A549 (cell line): ENCODE measurements at regions not wholly inside any gene's neighbourhood (a gene's known extent, or its start where the extent isn't known, plus 50 kb on each side); places are given as distances from the start of the nearest gene placed in this dataset.

Experiments used
- CBX8 ChIP-seq: fragments of 200-600 bp; sonication (generic); IDR thresholded peaks from 2 replicates; pipeline ENCODE4 v1.6.1; 2016
- CEBPB ChIP-seq, 2 experiments: fragments of >200 bp in 1 of 2; sonication (Bioruptor Twin) in 1 of 2; formaldehyde crosslinking in 1 of 2; IDR thresholded peaks; 2 replicates each; pipeline ENCODE4 v1.6.1; 2012 to 2016
- CHD4 ChIP-seq: fragments of 200-600 bp; sonication (generic); IDR thresholded peaks from 2 replicates; pipeline ENCODE4 v1.6.1; 2016; ENCODE audit warnings: antibody characterized with exemption, mild to moderate bottlenecking, borderline replicate concordance
- EP300 ChIP-seq, 2 experiments: fragments of >200 bp; sonication (Bioruptor Twin); formaldehyde crosslinking; IDR thresholded peaks; 2 replicates in 1 of 2; 3 replicates in 1 of 2; pipeline ENCODE4 v1.6.1; 2016 to 2017
- ESRRA ChIP-seq: fragments of 150-350 bp; IDR thresholded peaks from 2 replicates; pipeline ENCODE4 v1.6.1; 2014; ENCODE audit warnings: mild to moderate bottlenecking, low read length, borderline replicate concordance
- MAZ ChIP-seq: fragments of 150-350 bp; IDR thresholded peaks from 2 replicates; pipeline ENCODE4 v1.6.1; 2014; ENCODE audit warnings: antibody characterized with exemption, low read depth, low read length, borderline replicate concordance
- POLR2AphosphoS2 ChIP-seq: conservative IDR thresholded peaks from 2 replicates; pipeline ENCODE4 v1.6.1; 2012; ENCODE audit warnings: low read length, improper control_type of control experiment, inconsistent platforms
- RAD21 ChIP-seq, 2 experiments: fragments of >200 bp in 1 of 2; sonication (Bioruptor Twin) in 1 of 2; formaldehyde crosslinking in 1 of 2; IDR thresholded peaks in 1 of 2; conservative IDR thresholded peaks in 1 of 2; 2 replicates in 1 of 2; 3 replicates in 1 of 2; pipeline ENCODE4 v1.6.1; 2012 to 2018; ENCODE audit warnings: inconsistent platforms in 1 of 2
- RFX5 ChIP-seq: fragments of 450-650 bp; IDR thresholded peaks from 2 replicates; pipeline ENCODE4 v1.7.1; 2014; ENCODE audit warnings: antibody characterized with exemption, mild to moderate bottlenecking, moderate library complexity
- ZC3H11A ChIP-seq: fragments of 450-650 bp; IDR thresholded peaks from 2 replicates; pipeline ENCODE4 v1.6.1; 2014; ENCODE audit warnings: antibody characterized with exemption, mild to moderate bottlenecking
- TF ChIP-seq, protein P1 (sequence below): fragments of 200-600 bp; sonication (generic); IDR thresholded peaks from 2 replicates; pipeline ENCODE4 v1.6.1; 2016; ENCODE audit warnings: antibody characterized with exemption, mild to moderate bottlenecking, moderate library complexity
- TF ChIP-seq, protein P2 (sequence below): fragments of >200 bp; sonication (Bioruptor Twin); formaldehyde crosslinking; IDR thresholded peaks from 3 replicates; pipeline ENCODE4 v1.5.1; 2016
- TF ChIP-seq, protein P3 (sequence below): fragments of >200 bp; sonication (Bioruptor Twin); formaldehyde crosslinking; IDR thresholded peaks from 3 replicates; pipeline ENCODE4 v1.6.1; 2016

DNA sequence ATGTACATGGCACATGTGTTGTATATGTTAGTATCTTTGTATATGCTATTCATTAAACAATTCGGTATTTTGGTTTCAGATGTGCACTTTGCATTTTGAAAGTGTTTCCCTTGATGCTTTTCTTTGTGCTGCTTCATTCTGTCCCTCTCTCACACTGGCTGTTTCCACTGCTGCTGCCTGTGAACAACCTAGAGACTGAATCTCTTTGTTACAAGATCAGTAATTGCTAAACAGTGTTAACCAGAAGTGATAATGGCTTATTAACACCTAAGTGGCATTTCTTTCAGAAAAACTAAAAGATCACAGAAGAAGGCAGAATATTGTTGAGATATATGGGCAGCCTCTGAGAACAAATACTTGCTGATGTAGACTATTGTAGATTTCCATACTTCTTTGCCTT is 84.7 kb downstream of the KIF2B start:
- TF ChIP-seq, protein P1, sequence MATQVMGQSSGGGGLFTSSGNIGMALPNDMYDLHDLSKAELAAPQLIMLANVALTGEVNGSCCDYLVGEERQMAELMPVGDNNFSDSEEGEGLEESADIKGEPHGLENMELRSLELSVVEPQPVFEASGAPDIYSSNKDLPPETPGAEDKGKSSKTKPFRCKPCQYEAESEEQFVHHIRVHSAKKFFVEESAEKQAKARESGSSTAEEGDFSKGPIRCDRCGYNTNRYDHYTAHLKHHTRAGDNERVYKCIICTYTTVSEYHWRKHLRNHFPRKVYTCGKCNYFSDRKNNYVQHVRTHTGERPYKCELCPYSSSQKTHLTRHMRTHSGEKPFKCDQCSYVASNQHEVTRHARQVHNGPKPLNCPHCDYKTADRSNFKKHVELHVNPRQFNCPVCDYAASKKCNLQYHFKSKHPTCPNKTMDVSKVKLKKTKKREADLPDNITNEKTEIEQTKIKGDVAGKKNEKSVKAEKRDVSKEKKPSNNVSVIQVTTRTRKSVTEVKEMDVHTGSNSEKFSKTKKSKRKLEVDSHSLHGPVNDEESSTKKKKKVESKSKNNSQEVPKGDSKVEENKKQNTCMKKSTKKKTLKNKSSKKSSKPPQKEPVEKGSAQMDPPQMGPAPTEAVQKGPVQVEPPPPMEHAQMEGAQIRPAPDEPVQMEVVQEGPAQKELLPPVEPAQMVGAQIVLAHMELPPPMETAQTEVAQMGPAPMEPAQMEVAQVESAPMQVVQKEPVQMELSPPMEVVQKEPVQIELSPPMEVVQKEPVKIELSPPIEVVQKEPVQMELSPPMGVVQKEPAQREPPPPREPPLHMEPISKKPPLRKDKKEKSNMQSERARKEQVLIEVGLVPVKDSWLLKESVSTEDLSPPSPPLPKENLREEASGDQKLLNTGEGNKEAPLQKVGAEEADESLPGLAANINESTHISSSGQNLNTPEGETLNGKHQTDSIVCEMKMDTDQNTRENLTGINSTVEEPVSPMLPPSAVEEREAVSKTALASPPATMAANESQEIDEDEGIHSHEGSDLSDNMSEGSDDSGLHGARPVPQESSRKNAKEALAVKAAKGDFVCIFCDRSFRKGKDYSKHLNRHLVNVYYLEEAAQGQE: no peak
- TF ChIP-seq MAZ (no peak), EP300 (IDR thresholded peaks at IDR 0.05) (no peak), CBX8 (no peak), CHD4 (no peak), ZC3H11A (no peak), ESRRA (no peak), CEBPB (IDR thresholded peaks at IDR 0.05) (no peak), RAD21 (conservative IDR thresholded peaks at IDR 0.05 in 1 of 2, IDR thresholded peaks at IDR 0.05 in 1 of 2) (no peak), POLR2AphosphoS2 (no peak), RFX5 (no peak)
- TF ChIP-seq, protein P2, sequence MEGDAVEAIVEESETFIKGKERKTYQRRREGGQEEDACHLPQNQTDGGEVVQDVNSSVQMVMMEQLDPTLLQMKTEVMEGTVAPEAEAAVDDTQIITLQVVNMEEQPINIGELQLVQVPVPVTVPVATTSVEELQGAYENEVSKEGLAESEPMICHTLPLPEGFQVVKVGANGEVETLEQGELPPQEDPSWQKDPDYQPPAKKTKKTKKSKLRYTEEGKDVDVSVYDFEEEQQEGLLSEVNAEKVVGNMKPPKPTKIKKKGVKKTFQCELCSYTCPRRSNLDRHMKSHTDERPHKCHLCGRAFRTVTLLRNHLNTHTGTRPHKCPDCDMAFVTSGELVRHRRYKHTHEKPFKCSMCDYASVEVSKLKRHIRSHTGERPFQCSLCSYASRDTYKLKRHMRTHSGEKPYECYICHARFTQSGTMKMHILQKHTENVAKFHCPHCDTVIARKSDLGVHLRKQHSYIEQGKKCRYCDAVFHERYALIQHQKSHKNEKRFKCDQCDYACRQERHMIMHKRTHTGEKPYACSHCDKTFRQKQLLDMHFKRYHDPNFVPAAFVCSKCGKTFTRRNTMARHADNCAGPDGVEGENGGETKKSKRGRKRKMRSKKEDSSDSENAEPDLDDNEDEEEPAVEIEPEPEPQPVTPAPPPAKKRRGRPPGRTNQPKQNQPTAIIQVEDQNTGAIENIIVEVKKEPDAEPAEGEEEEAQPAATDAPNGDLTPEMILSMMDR: no peak
- TF ChIP-seq, protein P3, sequence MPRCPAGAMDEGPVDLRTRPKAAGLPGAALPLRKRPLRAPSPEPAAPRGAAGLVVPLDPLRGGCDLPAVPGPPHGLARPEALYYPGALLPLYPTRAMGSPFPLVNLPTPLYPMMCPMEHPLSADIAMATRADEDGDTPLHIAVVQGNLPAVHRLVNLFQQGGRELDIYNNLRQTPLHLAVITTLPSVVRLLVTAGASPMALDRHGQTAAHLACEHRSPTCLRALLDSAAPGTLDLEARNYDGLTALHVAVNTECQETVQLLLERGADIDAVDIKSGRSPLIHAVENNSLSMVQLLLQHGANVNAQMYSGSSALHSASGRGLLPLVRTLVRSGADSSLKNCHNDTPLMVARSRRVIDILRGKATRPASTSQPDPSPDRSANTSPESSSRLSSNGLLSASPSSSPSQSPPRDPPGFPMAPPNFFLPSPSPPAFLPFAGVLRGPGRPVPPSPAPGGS: no peak
